ENCODE measurements at regions not wholly inside any gene's neighbourhood (a gene's known extent, or its start where the extent isn't known, plus 50 kb on each side); places are given as distances from the start of the nearest gene placed in this dataset.

GRCh38 chr11:35071722-35072121 is 67.2 kb upstream of the CD44 start:
- Histone ChIP-seq H2BK12ac (ENCODE audit: low read length) (no peak overlapping the region), H2BK120ac (ENCODE audit: low read depth, low read length) (no peak overlapping the region), H3K36me3 (replicated peaks in 1 of 2; ENCODE audit: control insufficient read depth in 2 of 2, insufficient read depth in 2 of 2, low read length in 2 of 2) (no peaks in the 10 kb centered on the region), H3K9me3 (replicated peaks in 1 of 2; ENCODE audit: control insufficient read depth in 2 of 2, insufficient read depth in 1 of 2, low read depth in 1 of 2, low read length in 2 of 2) (peaks cover 0 to 2% of the 10 kb centered on the region in 2 donors), H4K91ac (ENCODE audit: low read depth, low read length, poor library complexity) (no peak overlapping the region), H2AFZ (ENCODE audit: low read length) (no peak overlapping the region), H3K4me3 (ENCODE audit: low read length in 2 of 2) (no peak overlapping the region), H3K18ac (ENCODE audit: low read length) (no peak overlapping the region), H3K14ac (ENCODE audit: low read length) (no peak overlapping the region), H3K27ac (replicated peaks; ENCODE audit: low read length) (no peak overlapping the region), H3K23ac (ENCODE audit: low read depth, low read length, poor library complexity) (no peak overlapping the region), H3K27me3 (ENCODE audit: control insufficient read depth in 3 of 3, insufficient read depth in 3 of 3, low read depth in 1 of 3, low read length in 3 of 3) (no peaks in the 10 kb centered on the region), H2BK5ac (ENCODE audit: low read length) (no peak overlapping the region), H2AK5ac (ENCODE audit: low read depth, low read length) (no peak overlapping the region), H3K9ac (ENCODE audit: low read depth, low read length, poor library complexity) (no peak overlapping the region), H3K4ac (ENCODE audit: low read length) (no peak overlapping the region), H3K4me2 (ENCODE audit: insufficient read depth, low read length, poor library complexity, severe bottlenecking) (no peak overlapping the region), H3K4me1 (ENCODE audit: control insufficient read depth in 2 of 2, insufficient read depth in 1 of 2, low read depth in 1 of 2, low read length in 2 of 2) (no peaks in the 10 kb centered on the region), H4K8ac (ENCODE audit: low read depth, low read length) (no peak overlapping the region), H3K79me1 (ENCODE audit: low read depth, low read length) (no peaks in the 10 kb centered on the region), H2BK15ac (ENCODE audit: low read length) (no peak overlapping the region)
- WGBS, 2 donors (ENCODE audit: extremely low coverage in 2 of 2, insufficient read length in 2 of 2, insufficient replicate concordance in 1 of 2): no CpG with 5 or more reads among the region's 1 CpG
- DNase-seq (ENCODE audit: low spot score): no peak

GRCh38 chr11:35073691-35074419 is 65.1 kb upstream of the CD44 start:
- Histone ChIP-seq H3K4me2 (ENCODE audit: insufficient read depth, low read length, poor library complexity, severe bottlenecking) (no peak overlapping the region), H2AK5ac (ENCODE audit: low read depth, low read length) (no peak overlapping the region), H2AFZ (ENCODE audit: low read length) (no peak overlapping the region), H4K8ac (ENCODE audit: low read depth, low read length) (no peak overlapping the region), H2BK120ac (ENCODE audit: low read depth, low read length) (no peak overlapping the region), H2BK15ac (ENCODE audit: low read length) (no peak overlapping the region), H3K23ac (ENCODE audit: low read depth, low read length, poor library complexity) (no peak overlapping the region), H3K4me1 (ENCODE audit: control insufficient read depth in 2 of 2, insufficient read depth in 1 of 2, low read depth in 1 of 2, low read length in 2 of 2) (no peaks in the 10 kb centered on the region), H3K27ac (replicated peaks; ENCODE audit: low read length) (no peak overlapping the region), H3K18ac (ENCODE audit: low read length) (no peak overlapping the region), H2BK12ac (ENCODE audit: low read length) (no peak overlapping the region), H3K9ac (ENCODE audit: low read depth, low read length, poor library complexity) (no peak overlapping the region), H3K27me3 (ENCODE audit: control insufficient read depth in 3 of 3, insufficient read depth in 3 of 3, low read depth in 1 of 3, low read length in 3 of 3) (no peaks in the 10 kb centered on the region), H3K4ac (ENCODE audit: low read length) (no peak overlapping the region), H3K4me3 (ENCODE audit: low read length in 2 of 2) (no peak overlapping the region), H3K79me1 (ENCODE audit: low read depth, low read length) (no peaks in the 10 kb centered on the region), H2BK5ac (ENCODE audit: low read length) (no peak overlapping the region), H3K36me3 (replicated peaks in 1 of 2; ENCODE audit: control insufficient read depth in 2 of 2, insufficient read depth in 2 of 2, low read length in 2 of 2) (no peaks in the 10 kb centered on the region), H3K14ac (ENCODE audit: low read length) (no peak overlapping the region), H3K9me3 (replicated peaks in 1 of 2; ENCODE audit: control insufficient read depth in 2 of 2, insufficient read depth in 1 of 2, low read depth in 1 of 2, low read length in 2 of 2) (peaks cover 0 to 2% of the 10 kb centered on the region in 2 donors), H4K91ac (ENCODE audit: low read depth, low read length, poor library complexity) (no peak overlapping the region)
- DNase-seq (ENCODE audit: low spot score): no peak
- WGBS, 2 donors (ENCODE audit: extremely low coverage in 2 of 2, insufficient read length in 2 of 2, insufficient replicate concordance in 1 of 2): no CpG with 5 or more reads among the region's 2 CpGs

- DNase-seq (ENCODE audit: low spot score): no peak
- no CpG with 5 or more reads among the region's 4 CpGs for WGBS, 2 donors (ENCODE audit: extremely low coverage in 2 of 2, insufficient read length in 2 of 2, insufficient replicate concordance in 1 of 2)
- H3K9ac ChIP-seq (ENCODE audit: low read depth, low read length, poor library complexity): no peak overlapping the region
Measured at GRCh38 chr11:35076201-35077100, 62.5 kb upstream of the CD44 start.

More at GRCh38 chr11:35076201-35077100, 62.5 kb upstream of the CD44 start:
- Histone ChIP-seq H2BK15ac (ENCODE audit: low read length) (no peak overlapping the region), H3K4me2 (ENCODE audit: insufficient read depth, low read length, poor library complexity, severe bottlenecking) (no peak overlapping the region), H2AFZ (ENCODE audit: low read length) (no peak overlapping the region), H2BK12ac (ENCODE audit: low read length) (no peak overlapping the region), H3K9me3 (replicated peaks in 1 of 2; ENCODE audit: control insufficient read depth in 2 of 2, insufficient read depth in 1 of 2, low read depth in 1 of 2, low read length in 2 of 2) (no peaks in the 10 kb centered on the region), H3K14ac (ENCODE audit: low read length) (no peak overlapping the region), H3K79me1 (ENCODE audit: low read depth, low read length) (no peaks in the 10 kb centered on the region), H4K8ac (ENCODE audit: low read depth, low read length) (no peak overlapping the region), H2AK5ac (ENCODE audit: low read depth, low read length) (no peak overlapping the region), H3K4ac (ENCODE audit: low read length) (no peak overlapping the region), H3K18ac (ENCODE audit: low read length) (no peak overlapping the region), H4K91ac (ENCODE audit: low read depth, low read length, poor library complexity) (no peak overlapping the region), H3K27me3 (ENCODE audit: control insufficient read depth in 3 of 3, insufficient read depth in 3 of 3, low read depth in 1 of 3, low read length in 3 of 3) (no peaks in the 10 kb centered on the region), H2BK5ac (ENCODE audit: low read length) (no peak overlapping the region), H3K23ac (ENCODE audit: low read depth, low read length, poor library complexity) (no peak overlapping the region), H3K36me3 (replicated peaks in 1 of 2; ENCODE audit: control insufficient read depth in 2 of 2, insufficient read depth in 2 of 2, low read length in 2 of 2) (no peaks in the 10 kb centered on the region), H3K27ac (replicated peaks; ENCODE audit: low read length) (no peak overlapping the region), H3K4me3 (ENCODE audit: low read length in 2 of 2) (no peak overlapping the region), H2BK120ac (ENCODE audit: low read depth, low read length) (no peak overlapping the region), H3K4me1 (ENCODE audit: control insufficient read depth in 2 of 2, insufficient read depth in 1 of 2, low read depth in 1 of 2, low read length in 2 of 2) (no peaks in the 10 kb centered on the region)
